ENCODE measurements at regions not wholly inside any gene's neighbourhood (a gene's known extent, or its start where the extent isn't known, plus 50 kb on each side); places are given as distances from the start of the nearest gene placed in this dataset.

GRCh38 chr4:17296921-17297890 lies 214.7 kb downstream of the QDPR start:
- DNase-seq (ENCODE audit: low read depth, low spot score) = no peak

DNA sequence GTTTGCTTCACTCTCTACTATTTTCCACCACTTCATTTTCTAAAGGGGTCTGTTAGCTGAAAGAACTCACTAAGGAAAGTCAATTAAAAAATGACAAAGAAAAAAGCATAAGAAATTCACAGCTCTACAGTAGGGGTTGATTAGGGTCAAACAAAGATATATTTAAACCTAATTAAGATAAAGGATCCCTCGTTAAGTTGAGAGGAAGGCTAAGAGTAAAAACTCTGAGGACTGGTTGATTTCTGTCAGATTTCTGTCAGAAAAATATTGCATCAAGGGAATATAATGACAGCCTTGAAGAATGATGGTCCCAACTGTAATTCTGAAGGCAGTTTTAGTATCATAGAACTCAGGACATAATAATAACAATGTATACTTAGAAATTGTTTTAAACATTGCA lies 218.0 kb downstream of the QDPR start:
- no peak for DNase-seq (ENCODE audit: low read depth, low spot score)

DNA sequence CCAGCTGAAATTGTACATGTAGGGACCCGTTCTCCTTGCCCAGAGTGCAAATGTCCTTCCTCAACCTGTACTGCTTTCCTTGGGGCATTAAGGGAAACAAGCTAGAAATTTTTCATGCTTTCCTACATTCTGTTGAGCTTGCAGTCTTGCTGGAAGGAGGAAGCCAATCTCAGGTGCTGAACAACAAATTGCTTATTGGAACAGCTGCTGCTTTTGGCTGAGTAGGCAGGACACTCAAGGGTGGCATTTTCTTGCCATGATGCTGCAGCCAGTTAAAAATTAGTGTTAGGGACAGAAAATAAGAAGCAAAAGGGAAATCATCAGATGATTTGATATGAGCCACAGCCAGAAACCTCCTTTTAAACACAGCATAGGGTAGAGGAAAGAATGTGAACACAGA lies 223.7 kb downstream of the QDPR start:
- no peak for DNase-seq (ENCODE audit: low read depth, low spot score)

- DNase-seq (ENCODE audit: low read depth, low spot score) = no peak
Observed at GRCh38 chr4:17286752-17287460, 225.0 kb downstream of the QDPR start.

- no peak for DNase-seq (ENCODE audit: low read depth, low spot score)
Observed at GRCh38 chr4:17285747-17286146, 226.1 kb downstream of the QDPR start.

DNA sequence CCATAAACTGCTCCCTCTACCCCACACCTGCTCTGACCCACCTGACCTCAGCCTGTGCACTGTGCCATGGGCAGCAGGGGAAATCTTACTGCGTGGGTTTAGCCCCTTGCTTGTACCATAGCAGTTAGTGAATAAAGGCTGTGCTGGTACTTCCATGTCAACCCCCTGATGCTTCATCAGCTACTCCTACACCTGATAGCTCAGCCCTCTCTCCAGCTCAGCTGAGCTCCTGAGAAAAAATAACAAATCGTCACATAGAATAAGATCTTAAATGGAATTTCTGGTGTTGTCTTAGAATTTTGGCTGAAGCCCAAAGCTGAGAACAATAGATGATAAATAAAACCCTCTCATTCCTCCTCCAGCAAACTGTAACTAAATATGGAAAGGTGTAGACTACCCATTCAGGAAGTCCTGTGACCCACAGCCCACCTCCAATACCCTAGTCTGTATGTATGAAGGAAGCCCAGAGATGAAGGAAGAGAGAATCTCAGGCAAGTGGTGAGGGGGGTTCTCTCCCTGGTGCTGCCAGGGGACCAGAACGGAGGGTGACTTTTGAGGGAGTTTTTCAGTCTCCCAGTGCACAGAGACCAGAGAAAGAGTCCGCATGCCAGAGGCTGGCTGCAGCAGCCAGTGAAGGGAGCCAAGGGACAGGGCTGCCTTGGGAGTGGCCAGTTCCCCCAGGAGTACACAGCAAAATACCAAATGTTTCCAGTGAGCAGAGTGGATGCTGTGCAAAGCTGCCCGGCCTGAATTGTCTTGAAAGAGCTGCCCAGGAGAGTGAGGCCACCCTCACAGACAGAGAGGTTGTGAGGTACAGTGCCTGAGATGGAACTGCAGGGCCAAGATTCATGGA lies 227.3 kb downstream of the QDPR start:
- no peak for DNase-seq (ENCODE audit: low read depth, low spot score)

DNA sequence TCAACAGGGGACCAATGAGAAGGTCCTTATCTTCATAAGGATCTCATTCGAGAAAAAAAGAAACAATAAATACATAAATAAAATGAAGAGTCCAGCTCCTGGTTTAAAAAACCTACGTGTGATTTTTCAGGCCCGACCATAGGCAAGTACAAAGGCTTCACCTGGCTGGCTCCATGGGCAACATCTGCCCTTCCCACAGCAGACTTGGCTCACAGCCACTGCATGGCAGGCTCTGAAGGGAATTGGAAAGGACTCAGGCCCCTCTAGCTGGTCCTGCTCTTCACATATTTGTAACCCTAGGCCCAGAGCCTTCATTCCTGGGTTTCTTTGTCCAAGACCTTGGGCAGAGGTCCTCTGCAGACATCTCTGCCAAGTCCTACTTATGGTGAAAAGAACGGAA lies 228.1 kb downstream of the QDPR start:
- no peak for DNase-seq (ENCODE audit: low read depth, low spot score)

- no peak for DNase-seq (ENCODE audit: low read depth, low spot score)
Observed at GRCh38 chr4:17283251-17283650, 228.6 kb downstream of the QDPR start.

DNA sequence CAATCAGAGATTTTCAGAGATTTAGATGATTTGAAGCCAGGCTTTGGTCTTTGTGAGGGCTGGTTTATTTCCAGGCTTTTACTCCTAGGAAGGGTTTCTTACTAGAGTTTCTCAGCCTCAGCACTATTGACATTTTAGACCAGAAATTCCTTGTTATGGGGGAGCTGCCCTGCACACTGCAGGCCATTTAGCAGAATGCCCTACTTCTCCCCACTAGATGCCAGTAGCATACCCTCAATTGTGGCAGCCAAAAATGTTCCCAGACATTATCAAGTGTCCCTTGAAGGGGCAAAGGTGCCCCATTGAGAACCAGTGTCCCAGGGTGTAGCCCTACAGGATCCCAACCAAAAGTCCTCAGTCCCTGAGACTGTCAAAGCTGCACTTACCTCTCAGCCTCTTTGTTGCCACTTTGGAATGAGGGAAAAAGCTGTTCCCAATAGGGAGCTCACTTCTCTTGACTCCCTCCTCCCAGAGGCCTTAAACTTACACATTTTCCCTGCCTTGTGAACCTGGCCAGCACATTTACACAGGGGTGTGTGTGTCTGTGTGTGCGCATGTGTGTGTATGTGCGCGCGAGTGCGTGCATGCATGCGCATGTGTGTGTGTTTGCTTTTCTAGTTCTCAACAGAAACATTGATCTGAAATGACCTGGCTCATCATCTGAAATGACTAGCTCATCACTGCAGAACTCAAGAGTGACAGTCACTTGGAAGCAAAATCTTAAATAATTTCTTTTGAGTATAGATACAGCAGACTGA lies 231.4 kb downstream of the QDPR start:
- no peak for DNase-seq (ENCODE audit: low read depth, low spot score)

DNA sequence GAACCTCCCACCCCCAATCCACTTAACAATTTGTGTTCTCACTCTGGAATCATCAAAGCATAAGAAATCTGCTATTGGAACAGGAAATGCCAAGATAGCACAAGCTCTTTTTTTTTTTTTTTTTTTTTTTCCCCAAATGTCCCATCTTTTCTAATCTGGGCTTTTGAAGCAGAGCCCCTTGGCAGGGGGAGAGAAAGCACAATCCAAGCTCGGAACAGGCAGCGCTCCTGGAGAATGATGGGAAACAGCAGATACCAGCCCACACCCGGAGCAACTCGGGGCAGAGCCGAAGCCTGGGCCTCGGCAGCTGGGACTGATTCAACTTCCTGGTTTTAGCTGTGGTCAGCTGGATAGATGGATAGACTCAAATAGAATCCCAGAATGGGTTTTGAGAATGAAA lies 235.1 kb downstream of the QDPR start:
- no peak for DNase-seq (ENCODE audit: low read depth, low spot score)

DNA sequence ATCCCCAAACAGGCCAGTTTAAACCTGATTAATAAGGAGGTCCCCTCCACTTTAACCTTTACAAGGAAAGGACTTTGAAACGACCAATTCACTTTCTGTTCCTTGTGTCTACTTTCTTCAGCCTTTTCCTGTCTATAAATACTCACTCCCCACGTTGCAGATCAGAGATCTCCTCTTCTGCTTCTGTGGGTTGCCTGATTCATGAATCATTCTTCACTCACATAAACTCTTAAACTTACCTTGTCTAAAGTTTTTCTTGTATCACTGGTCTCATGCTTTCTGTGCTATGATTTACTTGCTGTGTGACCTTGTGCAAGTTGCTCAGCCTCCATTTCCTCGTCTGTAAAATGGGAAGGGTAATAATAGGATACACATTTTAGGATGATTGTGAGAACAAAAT lies 236.1 kb downstream of the QDPR start:
- no peak for DNase-seq (ENCODE audit: low read depth, low spot score)

- no peak for DNase-seq (ENCODE audit: low read depth, low spot score)
Observed at GRCh38 chr4:17273047-17273446, 238.8 kb downstream of the QDPR start.

DNA sequence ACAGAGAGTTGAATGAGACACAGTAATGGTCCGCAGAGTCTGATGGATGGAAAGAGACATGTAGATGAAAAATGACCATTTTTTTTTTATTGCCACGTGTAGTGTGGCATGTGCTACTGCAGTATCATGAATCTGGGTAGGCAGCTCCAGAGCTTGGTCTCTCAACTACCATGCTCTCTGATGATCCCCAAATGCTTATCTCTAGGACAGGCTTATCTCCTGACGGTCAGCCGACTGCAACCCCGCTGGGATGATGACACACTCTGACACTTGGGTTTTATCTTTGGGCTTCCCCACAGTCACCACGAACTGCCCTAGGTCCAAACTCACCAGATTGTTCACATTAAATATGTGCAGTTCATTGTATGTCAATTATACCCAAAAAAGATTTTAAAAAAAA lies 239.7 kb downstream of the QDPR start:
- no peak for DNase-seq (ENCODE audit: low read depth, low spot score)

GRCh38 chr4:17265653-17266052 lies 246.2 kb downstream of the QDPR start:
- DNase-seq (ENCODE audit: low read depth, low spot score) = no peak

- DNase-seq (ENCODE audit: low read depth, low spot score) = no peak
Observed at GRCh38 chr4:17265139-17265538, 246.8 kb downstream of the QDPR start.

DNA sequence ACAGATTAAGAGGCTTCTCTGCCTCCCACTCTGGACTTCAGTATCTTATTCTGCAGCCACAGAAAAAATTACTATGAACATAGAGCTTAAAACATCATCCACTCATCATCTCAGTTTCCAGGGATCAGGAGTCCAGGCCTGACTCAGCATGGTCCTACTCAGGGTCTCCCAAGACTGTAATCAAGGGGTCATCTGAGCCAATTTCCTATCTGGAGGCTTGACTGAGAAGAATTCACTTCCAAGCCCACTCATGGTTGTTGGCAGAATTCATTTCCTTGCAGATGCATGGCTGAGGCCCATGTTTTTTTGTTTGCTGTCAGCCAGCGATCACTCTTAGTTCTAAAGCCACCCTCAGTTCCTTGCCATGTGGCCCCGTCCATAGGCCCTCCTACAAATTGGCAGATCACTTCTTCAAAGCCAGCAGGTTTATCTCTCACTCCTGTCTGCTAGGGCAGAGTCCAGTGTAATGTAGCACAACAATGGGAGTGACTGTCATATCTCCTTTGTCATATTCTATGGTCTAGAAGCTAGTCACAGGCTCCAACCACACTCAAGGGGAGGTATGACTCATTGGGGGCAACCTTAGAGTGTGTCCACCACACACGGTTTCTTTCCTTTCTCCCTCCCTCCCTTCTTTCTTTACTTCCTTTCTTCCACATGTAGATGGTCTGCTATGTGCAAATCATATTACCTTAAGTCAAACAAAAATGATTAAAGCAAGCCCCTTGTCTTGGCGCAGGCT lies 251.6 kb downstream of the QDPR start:
- no peak for DNase-seq (ENCODE audit: low read depth, low spot score)

DNA sequence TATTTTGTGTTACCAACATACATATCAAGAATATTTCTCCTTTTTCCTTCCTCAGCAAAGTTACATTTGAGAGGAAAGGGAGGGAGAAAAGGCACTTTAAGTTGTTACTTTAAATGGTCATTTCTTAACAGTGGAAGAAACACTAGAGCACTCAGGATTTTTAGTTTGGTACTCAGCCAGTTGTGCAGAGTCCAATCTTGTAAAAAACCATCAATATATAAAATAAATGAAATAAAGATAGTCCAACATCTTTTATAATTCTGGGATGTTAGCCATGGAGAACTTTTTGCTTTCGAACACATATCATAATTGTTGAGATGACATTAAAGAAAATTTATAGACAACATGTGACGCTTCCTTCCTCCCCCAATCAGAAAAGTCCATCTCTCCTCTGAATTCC lies 253.8 kb downstream of the QDPR start:
- DNase-seq (ENCODE audit: low read depth, low spot score) = no peak

- no peak for DNase-seq (ENCODE audit: low read depth, low spot score)
Observed at GRCh38 chr4:17252131-17252530, 259.8 kb downstream of the QDPR start.

- DNase-seq (ENCODE audit: low read depth, low spot score) = no peak
Observed at GRCh38 chr4:17251101-17251500, 260.8 kb downstream of the QDPR start.

DNA sequence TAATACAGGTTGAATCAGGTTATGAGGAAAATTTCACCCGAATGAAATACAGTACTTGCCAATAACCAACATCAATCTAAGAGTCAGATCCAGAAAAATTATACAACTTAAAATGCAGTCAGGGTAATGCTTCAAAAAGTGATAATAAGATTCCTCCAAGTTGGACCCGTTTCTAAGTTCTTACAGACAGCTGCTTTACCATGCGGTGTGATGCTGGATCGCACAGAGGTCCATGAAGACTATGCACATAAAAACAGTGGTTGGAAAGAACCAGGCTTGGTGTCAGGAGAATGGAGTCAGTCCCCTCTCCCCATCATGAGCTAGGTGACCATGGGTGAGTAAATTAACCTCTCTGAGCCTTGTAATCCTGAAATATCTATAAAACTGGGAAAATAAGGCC lies 261.3 kb downstream of the QDPR start:
- no peak for DNase-seq (ENCODE audit: low read depth, low spot score)

GRCh38 chr4:17246656-17247055 lies 265.2 kb downstream of the QDPR start:
- DNase-seq (ENCODE audit: low read depth, low spot score) = no peak

All from activated naive CD8-positive, alpha-beta T cell treated with anti-CD3 and anti-CD28 coated beads, Interleukin-2, amount 50 U/mL, for 16 hours (primary cell).